ENCODE measurements at regions not wholly inside any gene's neighbourhood (a gene's known extent, or its start where the extent isn't known, plus 50 kb on each side); places are given as distances from the start of the nearest gene placed in this dataset.
A peak's percentile ranks its signal among the peaks of the same experiment; 100 is the strongest.

DNA sequence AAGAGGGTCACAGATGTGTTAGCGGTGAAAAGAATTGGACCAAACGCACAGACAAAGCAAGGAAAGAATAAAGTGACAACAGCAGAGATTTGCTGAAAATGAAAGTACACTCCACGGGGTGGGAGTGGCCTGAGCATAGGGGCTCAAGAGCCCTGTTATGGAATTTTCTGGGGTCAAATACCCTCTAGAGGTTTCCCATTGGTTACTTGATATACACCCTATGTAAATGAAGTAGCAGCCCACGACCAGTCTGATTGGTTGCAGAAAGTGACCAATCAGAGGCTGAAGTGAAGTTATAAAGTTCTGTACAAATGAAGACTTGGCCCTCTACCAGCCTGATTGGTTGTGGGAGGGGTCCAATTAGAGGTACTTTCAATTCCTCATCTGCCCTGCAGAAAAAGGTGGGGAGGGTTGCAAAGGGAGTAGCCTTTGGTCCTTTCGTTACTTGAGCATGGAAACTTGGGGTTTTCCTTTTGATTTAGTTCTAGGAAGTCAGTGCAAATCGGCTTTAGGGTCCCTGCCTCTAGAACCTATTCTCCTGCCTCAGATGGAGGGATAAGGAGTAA lies 125.6 kb upstream of the PRPS1L1 start:
- DNase-seq (ENCODE audit: low read depth), result no peak

DNA sequence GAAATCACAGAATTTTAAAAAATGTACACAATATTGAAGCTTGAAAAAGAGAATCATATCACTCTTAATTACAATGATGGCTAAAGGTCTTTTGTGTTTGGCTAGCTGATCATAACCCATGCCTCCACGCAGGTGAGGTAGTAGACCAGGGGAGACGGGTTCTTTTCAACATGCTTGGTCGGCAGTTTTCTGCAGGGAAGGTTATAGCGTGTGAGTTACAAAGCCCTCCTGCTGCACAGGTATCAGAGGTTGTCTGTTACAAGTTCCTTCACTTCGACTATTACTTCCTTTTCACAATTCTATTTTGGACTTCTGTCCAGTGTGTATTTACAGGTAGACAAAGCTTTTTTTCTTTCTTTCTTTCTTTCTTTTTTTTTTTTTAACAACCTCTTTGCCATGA lies 127.1 kb upstream of the PRPS1L1 start:
- DNase-seq (ENCODE audit: low read depth), result no peak

GRCh38 chr7:18157233-18157632 lies 129.6 kb upstream of the PRPS1L1 start:
- no peak for DNase-seq (ENCODE audit: low read depth)

- no peak for DNase-seq (ENCODE audit: low read depth)
Observed at GRCh38 chr7:18162657-18163056, 135.0 kb upstream of the PRPS1L1 start.

DNA sequence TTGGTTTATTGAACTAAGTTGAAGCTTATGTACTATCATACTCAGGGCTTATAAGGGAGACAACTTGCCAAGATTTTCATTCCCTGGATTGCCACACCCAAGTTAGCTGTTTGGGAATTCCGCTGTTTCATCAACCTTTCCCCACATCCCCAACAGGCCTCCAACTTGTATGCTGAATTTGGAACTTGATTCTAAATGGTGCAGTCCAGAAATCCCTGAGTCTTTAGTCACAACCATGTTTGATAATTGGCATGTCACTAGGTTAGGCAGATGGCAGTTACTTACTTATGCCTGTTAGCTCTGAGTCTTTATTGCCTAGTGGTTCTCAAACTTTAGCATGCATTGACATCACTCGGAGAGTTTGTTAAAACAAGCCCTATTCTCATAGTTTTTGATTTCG lies 135.4 kb upstream of the PRPS1L1 start:
- no peak for DNase-seq (ENCODE audit: low read depth)

- DNase-seq (ENCODE audit: low read depth), result no peak
Observed at GRCh38 chr7:18165166-18165565, 137.5 kb upstream of the PRPS1L1 start.

DNA sequence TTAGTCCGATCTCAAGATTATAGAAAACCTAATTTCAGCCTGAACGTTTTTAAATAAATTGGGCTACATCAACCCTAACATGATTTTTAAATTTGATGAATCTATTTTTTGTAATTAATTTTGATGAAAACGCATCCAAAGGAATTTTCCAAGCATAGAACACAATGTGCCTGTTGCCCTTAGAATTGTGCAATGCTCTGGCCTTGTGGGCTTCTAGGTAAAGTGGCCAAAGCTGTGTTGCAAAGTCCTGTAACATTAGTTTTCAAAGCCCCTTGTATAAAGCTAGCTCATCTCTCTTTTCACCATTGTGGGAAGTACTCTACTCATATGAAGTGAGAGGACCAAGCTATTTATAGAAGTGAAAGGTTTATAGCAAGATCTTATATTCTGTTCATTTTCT lies 138.4 kb upstream of the PRPS1L1 start:
- DNase-seq (ENCODE audit: low read depth), result no peak

DNA sequence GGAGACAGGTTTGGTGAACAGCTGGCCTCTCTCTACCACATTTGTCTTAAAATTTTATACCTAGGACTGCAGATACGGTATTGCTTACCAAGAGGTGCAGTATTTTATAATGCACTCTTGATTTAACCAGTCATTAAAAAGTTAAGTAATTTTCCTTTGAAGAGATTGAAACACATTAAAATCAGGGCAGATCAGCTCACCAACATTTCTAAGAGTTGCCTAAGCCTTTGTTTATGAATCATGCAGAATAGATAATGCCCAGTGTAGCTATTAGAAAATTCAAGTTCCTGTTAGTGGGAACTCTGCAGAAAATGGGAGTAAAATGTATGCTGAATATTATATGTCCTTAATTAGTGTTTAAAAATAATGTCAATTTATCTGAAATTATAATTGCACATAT lies 140.2 kb upstream of the PRPS1L1 start:
- no peak for DNase-seq (ENCODE audit: low read depth)

GRCh38 chr7:18174996-18175395 lies 147.3 kb upstream of the PRPS1L1 start:
- DNase-seq (ENCODE audit: low read depth), result no peak

- no peak for DNase-seq (ENCODE audit: low read depth)
Observed at GRCh38 chr7:18175801-18176450, 148.3 kb upstream of the PRPS1L1 start.

DNA sequence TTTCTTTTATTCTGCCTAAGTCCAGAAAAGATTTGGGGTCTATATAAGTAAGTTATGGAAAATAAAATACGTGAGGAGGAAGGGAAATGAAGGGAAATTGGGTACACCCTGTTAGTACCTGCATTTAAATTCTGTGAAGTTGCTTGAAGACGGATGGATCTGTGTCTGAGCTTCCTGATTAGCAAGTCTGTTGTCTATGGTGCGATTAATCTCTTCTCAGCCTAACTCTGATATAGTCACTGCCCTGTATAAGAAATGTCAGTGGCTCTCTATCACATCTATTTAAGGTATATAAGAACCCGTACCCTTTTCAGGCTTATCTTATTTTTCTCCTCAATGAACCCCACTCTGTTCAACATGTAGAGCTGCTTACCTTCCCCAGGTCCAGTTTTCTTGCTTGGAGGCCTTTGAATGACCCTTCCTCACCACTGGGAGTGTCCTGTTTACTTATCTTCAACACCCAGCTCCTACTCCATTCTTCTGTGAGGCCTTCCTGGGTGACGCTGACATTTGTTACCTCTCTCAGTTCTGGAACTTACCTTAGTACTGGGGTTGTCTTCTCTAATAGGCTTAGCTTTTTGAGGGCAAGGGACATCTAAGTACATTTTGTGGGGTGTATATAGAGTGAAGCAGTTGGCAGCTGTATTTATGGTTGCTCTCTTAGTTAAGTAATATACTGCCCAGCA lies 149.6 kb upstream of the PRPS1L1 start:
- DNase-seq (ENCODE audit: low read depth), result no peak

DNA sequence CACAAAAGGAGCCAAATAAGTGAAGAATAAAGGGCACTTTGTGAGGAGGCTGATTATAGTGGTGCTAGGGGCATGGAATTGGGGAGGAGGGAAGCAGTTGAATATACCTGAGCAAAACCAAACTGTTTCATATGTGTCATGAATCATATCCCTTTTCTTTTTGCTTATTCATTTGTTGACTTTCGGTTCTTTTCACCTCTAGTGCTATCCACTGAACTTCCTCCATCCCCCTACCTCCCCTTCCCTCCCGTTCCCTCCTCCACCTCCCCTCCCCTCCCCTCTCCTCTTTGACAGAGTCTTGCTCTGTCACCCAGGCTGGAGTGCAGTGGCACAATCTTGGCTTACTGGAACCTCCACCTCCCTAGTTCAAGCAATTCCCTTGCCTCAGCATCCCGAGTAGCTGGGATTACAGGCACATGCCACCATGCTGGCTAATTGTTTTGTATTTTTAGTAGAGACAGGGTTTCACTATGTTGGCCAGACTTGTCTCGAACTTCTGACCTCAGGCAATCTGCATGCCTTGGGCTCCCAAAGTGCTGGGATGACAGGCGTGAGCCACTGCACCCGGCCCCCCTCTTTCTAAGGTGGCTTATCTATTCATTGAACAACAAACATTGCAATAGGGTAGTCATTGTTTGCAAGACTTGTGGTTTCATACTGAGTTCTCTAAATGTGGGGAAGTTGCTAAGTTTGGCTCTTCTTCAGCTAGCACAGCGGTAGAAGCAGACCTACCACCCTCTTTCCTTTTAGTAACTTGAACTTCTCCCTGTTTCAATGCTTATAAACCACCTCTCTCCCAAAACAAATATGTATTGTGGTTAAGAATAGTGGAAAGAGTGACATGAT lies 150.4 kb upstream of the PRPS1L1 start:
- DNase-seq (ENCODE audit: low read depth), result peak; percentile 50

GRCh38 chr7:18179093-18179492 lies 151.4 kb upstream of the PRPS1L1 start:
- no peak for DNase-seq (ENCODE audit: low read depth)

DNA sequence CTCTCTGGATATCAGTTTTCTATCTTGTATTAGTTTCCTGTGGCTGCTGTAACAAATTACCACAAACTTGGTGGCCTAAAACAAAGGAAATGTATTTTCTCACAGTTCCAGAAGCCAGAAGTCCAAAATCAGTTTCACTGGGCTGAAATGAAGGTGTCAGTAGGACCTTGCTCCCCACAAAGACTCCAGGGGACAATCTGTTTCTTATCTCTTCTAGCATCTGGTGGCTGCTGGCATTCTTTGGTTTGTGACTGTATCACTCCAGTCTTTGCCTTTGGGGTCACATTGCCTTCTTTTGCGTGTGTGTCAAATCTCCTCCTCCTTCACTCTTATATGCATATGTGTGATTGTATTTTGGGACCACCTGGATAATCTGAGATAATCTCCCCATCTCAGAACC lies 153.0 kb upstream of the PRPS1L1 start:
- no peak for DNase-seq (ENCODE audit: low read depth)

GRCh38 chr7:18189500-18190126 lies 162.0 kb upstream of the PRPS1L1 start:
- DNase-seq (ENCODE audit: low read depth), result no peak

DNA sequence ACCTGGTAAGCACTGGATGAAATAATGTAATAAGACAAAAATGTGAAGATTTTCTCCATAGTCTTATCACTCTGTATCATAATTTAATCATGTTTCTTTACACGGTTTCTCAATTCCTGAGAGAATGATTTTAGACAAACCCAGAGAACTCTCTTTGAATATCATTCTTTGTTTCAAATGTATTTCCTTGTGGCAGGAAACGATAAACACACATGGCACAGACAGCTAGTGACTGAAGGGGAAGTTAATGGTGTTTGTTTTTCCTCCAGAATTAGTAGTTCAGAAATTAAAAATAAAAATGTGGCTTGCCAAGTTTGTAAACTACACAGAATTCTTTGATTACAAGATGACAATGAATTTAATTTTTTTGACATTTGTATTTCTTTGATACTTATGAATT lies 163.7 kb upstream of the PRPS1L1 start:
- DNase-seq (ENCODE audit: low read depth), result no peak

- no peak for DNase-seq (ENCODE audit: low read depth)
Observed at GRCh38 chr7:18191862-18192625, 164.4 kb upstream of the PRPS1L1 start.

GRCh38 chr7:18194616-18195015 lies 167.0 kb upstream of the PRPS1L1 start:
- no peak for DNase-seq (ENCODE audit: low read depth)

DNA sequence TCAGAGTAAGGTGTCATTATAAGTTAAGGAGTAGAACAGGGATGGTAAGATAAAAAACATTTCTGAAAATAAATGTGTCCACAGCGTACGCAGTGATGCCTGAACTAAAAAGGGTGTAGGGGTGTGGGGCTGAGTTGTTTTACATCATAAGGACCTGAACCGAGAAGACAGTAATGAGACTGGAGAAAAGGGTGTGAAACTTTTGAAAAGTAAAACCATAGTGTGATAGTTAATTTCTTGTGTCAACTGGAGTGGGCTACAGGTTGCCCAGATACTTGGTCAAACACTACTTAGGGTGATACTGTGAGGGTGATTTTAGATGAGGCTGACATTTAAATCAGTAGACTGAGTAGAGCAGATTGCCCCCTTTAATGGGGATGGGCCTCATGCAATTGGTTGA lies 169.0 kb upstream of the PRPS1L1 start:
- DNase-seq (ENCODE audit: low read depth), result no peak

GRCh38 chr7:18198868-18199267 lies 171.2 kb upstream of the PRPS1L1 start:
- no peak for DNase-seq (ENCODE audit: low read depth)

DNA sequence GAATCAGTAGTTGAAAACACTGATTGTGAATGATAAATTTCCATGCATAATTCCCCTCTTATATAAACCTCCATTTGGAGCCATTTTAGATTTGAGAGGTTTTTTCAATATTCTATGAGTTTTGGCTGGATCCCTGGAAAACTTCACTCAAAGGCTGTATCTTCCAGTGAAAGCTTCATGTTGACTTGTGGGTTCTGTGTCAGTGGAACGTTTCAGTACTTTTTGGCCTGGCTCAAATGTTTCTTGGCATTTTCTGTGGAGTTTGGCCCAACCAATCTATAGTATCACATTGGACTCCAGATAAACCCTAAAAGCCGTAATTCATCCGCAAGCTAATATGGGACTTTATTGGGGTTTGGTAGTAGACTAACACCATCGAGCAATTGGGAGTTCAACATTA lies 172.6 kb upstream of the PRPS1L1 start:
- no peak for DNase-seq (ENCODE audit: low read depth)

DNA sequence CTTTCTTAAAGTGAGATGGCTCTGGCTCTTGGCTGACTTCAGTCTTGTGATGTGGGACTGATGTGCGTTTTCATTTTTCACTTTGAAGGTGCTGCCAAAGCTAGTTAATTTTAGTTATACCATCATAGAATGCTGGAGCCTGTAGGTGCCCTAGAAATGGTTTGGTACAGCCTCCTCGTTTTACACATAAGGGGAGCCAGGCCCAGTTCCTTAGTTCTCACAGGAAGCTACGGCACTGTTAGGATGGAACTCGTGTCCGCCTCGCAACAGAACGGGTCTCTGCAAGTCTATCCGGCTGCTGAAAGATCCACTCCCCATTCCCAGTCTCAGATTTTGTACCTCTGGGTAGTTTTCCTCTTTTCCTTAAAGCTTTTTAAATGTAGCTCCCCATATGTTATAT lies 173.2 kb upstream of the PRPS1L1 start:
- no peak for DNase-seq (ENCODE audit: low read depth)
